Testis (tissue), 2 donors: ENCODE measurements at regions not wholly inside any gene's neighbourhood (a gene's known extent, or its start where the extent isn't known, plus 50 kb on each side); places are given as distances from the start of the nearest gene placed in this dataset.

ENCODE experiments used
- DNase-seq: peaks from one replicate; pipeline ENCODE4 v3.0.0-alpha.2; 2019
- H3K27ac ChIP-seq, 2 donors: fragments of 200-600 bp; sonication (generic); one replicate each; pipeline ENCODE4 v1.5.1; 2019
- H3K27me3 ChIP-seq: fragments of 200-600 bp; sonication (generic); one replicate; pipeline ENCODE4 v1.5.1; 2019
- H3K36me3 ChIP-seq: fragments of 200-600 bp; sonication (generic); one replicate; pipeline ENCODE4 v1.5.1; 2017; ENCODE audit warnings: low read depth; ENCODE audit errors: missing control alignments
- H3K4me1 ChIP-seq: fragments of 200-600 bp; sonication (generic); one replicate; pipeline ENCODE4 v1.5.1; 2019
- H3K4me3 ChIP-seq, 2 donors: fragments of 200-600 bp; sonication (generic); one replicate each; pipeline ENCODE4 v1.5.1; 2017 to 2019
- H3K9me3 ChIP-seq: fragments of 200-600 bp; sonication (generic); one replicate; pipeline ENCODE4 v1.5.1; 2017
- CTCF ChIP-seq, 3 experiments: fragments of 450-650 bp in 2 of 3; fragments of 200-600 bp in 1 of 3; sonication (generic) in 1 of 3; IDR thresholded peaks; one replicate each; pipeline ENCODE4 v1.5.1; 2016 to 2019; ENCODE audit warnings: antibody characterized with exemption in 3 of 3, mild to moderate bottlenecking in 2 of 3, moderate library complexity in 1 of 3
- POLR2A ChIP-seq: fragments of 450-650 bp; IDR thresholded peaks from one replicate; pipeline ENCODE4 v1.6.1; 2017; ENCODE audit warnings: antibody characterized with exemption, mild to moderate bottlenecking, moderate library complexity
- WGBS, 2 donors: methylation state at CpG; one replicate each; pipeline ENCODE4 v1.1.5; 2018; 5-methylcytosine and 5-hydroxymethylcytosine counted together
- intact Hi-C: fragments of 100-400 bp; cut with DNase I; formaldehyde crosslinking; loops from one replicate; pipeline ENCODE4 v1.15.1; 2023; ENCODE audit warnings: low total_unique reads

- H3K4me3 ChIP-seq, result no peak overlapping the region
- no peak overlapping the region for H3K27ac ChIP-seq
- no peaks in the 10 kb centered on the region for H3K36me3 ChIP-seq
- intact Hi-C loops, result no loop called here
- WGBS, 2 donors, result 65 to 73% methylated on average over 11 of the region's 11 CpGs
- no peaks in the 10 kb centered on the region for H3K9me3 ChIP-seq
- no peaks in the 10 kb centered on the region for H3K4me1 ChIP-seq
- H3K27me3 ChIP-seq, result no peaks in the 10 kb centered on the region
- no peak for DNase-seq
- no peak for TF ChIP-seq CTCF (IDR thresholded peaks at IDR 0.05)
- TF ChIP-seq POLR2A, result no peak
Measured at GRCh38 chr2:14761118-14761517, 128.6 kb downstream of the LRATD1 start.

- DNase-seq, result no peak
- Histone ChIP-seq H3K4me3 (no peak overlapping the region), H3K9me3 (no peaks in the 10 kb centered on the region), H3K36me3 (no peaks in the 10 kb centered on the region), H3K27ac (no peak overlapping the region), H3K27me3 (no peaks in the 10 kb centered on the region), H3K4me1 (no peaks in the 10 kb centered on the region)
- TF ChIP-seq CTCF (IDR thresholded peaks at IDR 0.05), result no peak
- TF ChIP-seq POLR2A, result no peak
- intact Hi-C loops, result no loop called here
- 93 to 94% methylated on average over 2 of the region's 2 CpGs for WGBS, 2 donors
Measured at GRCh38 chr2:14773696-14774095, 141.2 kb downstream of the LRATD1 start.

- TF ChIP-seq CTCF (IDR thresholded peaks at IDR 0.05), result no peak
- no peak for TF ChIP-seq POLR2A
- Histone ChIP-seq H3K9me3 (no peaks in the 10 kb centered on the region), H3K27ac (no peak overlapping the region), H3K4me3 (no peak overlapping the region), H3K4me1 (no peaks in the 10 kb centered on the region), H3K27me3 (no peaks in the 10 kb centered on the region), H3K36me3 (no peaks in the 10 kb centered on the region)
- no peak for DNase-seq
- WGBS, 2 donors, result 79 to 85% methylated on average over 5 of the region's 5 CpGs
- intact Hi-C loops, result no loop called here
Measured at GRCh38 chr2:14774436-14774968, 142.0 kb downstream of the LRATD1 start.

- no peaks in the 10 kb centered on the region for H3K4me1 ChIP-seq
- WGBS, 2 donors, result 50 to 51% methylated on average over 1 of the region's 1 CpG
- intact Hi-C loops, result no loop called here
- no peak for DNase-seq
- no peaks in the 10 kb centered on the region for H3K27me3 ChIP-seq
- no peaks in the 10 kb centered on the region for H3K36me3 ChIP-seq
- H3K4me3 ChIP-seq, result no peak overlapping the region
- TF ChIP-seq POLR2A (no peak), CTCF (IDR thresholded peaks at IDR 0.05) (no peak)
- H3K27ac ChIP-seq, result no peak overlapping the region
- no peaks in the 10 kb centered on the region for H3K9me3 ChIP-seq
Measured at GRCh38 chr2:14776216-14776615, 143.7 kb downstream of the LRATD1 start.

- intact Hi-C loops, result no loop called here
- H3K4me3 ChIP-seq, result no peak overlapping the region
- H3K4me1 ChIP-seq, result no peaks in the 10 kb centered on the region
- H3K27ac ChIP-seq, result no peak overlapping the region
- H3K9me3 ChIP-seq, result no peaks in the 10 kb centered on the region
- 91 to 94% methylated on average over 2 of the region's 2 CpGs for WGBS, 2 donors
- TF ChIP-seq POLR2A (no peak), CTCF (IDR thresholded peaks at IDR 0.05) (no peak)
- DNase-seq, result no peak
- H3K36me3 ChIP-seq, result no peaks in the 10 kb centered on the region
- H3K27me3 ChIP-seq, result no peaks in the 10 kb centered on the region
Measured at GRCh38 chr2:14778015-14778414, 145.5 kb downstream of the LRATD1 start.
